Right cardiac atrium (tissue), 5 donors: ENCODE measurements at regions not wholly inside any gene's neighbourhood (a gene's known extent, or its start where the extent isn't known, plus 50 kb on each side); places are given as distances from the start of the nearest gene placed in this dataset.

Experiments
- ATAC-seq, 2 donors: fragments of 200-7000 bp; cut with Tn5 transposase; one replicate each; pipeline versions ENCODE4 v1.8.0 to v1.9.1; 2020; ENCODE audit warnings: moderate library complexity in 2 of 2, mild to moderate bottlenecking in 1 of 2
- DNase-seq, 3 donors: peaks; one replicate each; pipeline ENCODE4 v3.0.0-alpha.2; 2020
- H3K27ac ChIP-seq: one replicate; pipeline ENCODE4 v1.5.1; 2013; ENCODE audit warnings: mild to moderate bottlenecking, low read length, control low read depth, moderate library complexity
- H3K27me3 ChIP-seq: one replicate; pipeline ENCODE4 v1.6.1; 2013; ENCODE audit not compliant: control insufficient read depth, insufficient read depth
- H3K4me1 ChIP-seq: one replicate; pipeline ENCODE4 v1.6.1; 2013; ENCODE audit warnings: low read length; ENCODE audit not compliant: control insufficient read depth, insufficient read depth
- H3K4me3 ChIP-seq: one replicate; pipeline ENCODE4 v1.5.1; 2013; ENCODE audit warnings: low read length, control low read depth
- H3K9me3 ChIP-seq: one replicate; pipeline ENCODE4 v1.6.1; 2013; ENCODE audit warnings: low read length; ENCODE audit not compliant: control insufficient read depth
- WGBS: extraction: QIAGEN DNeasy Blood & Tissue Kit; methylation state at CpG from one replicate; pipeline ENCODE4 v1.1.7; 2013; 5-methylcytosine and 5-hydroxymethylcytosine counted together
- intact Hi-C, 4 donors: fragments of 100-400 bp; cut with DNase I; formaldehyde crosslinking; loops; one replicate each; pipeline versions ENCODE4 v1.11.0 to v1.14.0; 2022 to 2023
- donor health status: healthy with polysubstance abuse.
- donor health status: DM: no; HTN: yes; CAD: no.
- donor health status: DM: no; HTN: no; CAD: no.
- donor health status: DM: no; HTN: yes; CAD: no; lungs with severe emphysema.
- donor health status: DM: yes; HTN: yes; CAD: no.

- peak in 1 of 3 donors; percentile 37 for DNase-seq
- Histone ChIP-seq H3K27me3 (no peaks in the 10 kb centered on the region), H3K4me1 (peaks cover 5% of the 10 kb centered on the region), H3K9me3 (no peaks in the 10 kb centered on the region), H3K27ac (peak overlapping the region; percentile 71), H3K4me3 (no peak overlapping the region)
- 31% methylated on average over 6 of the region's 6 CpGs for WGBS
- ATAC-seq: peak; percentile 87 to 92
- intact Hi-C loops: no loop called here
Observed at GRCh38 chr1:168920456-168921094, 185.9 kb upstream of the ATP1B1 start.

GRCh38 chr1:168921629-168922028 lies 184.9 kb upstream of the ATP1B1 start:
- no peak for ATAC-seq
- H3K27me3 ChIP-seq: no peaks in the 10 kb centered on the region
- H3K4me1 ChIP-seq: peaks cover 5% of the 10 kb centered on the region
- 58% methylated on average over 3 of the region's 3 CpGs for WGBS
- H3K4me3 ChIP-seq: no peak overlapping the region
- DNase-seq: no peak
- H3K9me3 ChIP-seq: no peaks in the 10 kb centered on the region
- intact Hi-C loops: no loop called here
- no peak overlapping the region for H3K27ac ChIP-seq

DNA sequence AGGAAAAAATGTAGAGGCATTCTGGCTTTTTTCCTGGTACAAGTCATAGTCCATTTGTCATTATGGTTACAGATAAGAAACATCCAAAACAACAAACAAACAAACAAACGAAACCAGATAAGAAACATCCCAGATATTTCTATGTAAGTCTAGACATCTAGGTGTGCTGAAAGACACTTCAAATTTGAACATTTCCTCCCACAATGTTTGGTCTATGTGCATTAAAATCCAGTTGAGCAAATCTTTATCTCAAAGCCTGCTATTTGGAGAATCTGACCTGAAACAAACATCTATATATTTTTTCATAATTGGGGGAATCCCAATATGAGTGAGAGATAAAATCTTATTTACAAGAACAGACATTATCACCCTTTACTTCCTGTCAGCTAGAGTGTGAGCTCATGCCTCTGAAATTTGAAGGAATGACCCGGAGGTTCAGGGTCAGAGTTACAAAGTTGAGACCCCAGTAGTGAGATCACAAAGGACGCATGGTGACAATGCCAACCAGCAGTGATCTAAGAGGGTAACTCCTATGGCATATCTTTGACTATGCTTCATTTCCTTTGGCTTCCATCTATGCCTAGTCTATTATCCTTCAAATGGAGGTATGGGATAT lies 182.9 kb upstream of the ATP1B1 start:
- Histone ChIP-seq H3K27ac (no peak overlapping the region), H3K27me3 (no peaks in the 10 kb centered on the region)

GRCh38 chr1:168924976-168925375 lies 181.5 kb upstream of the ATP1B1 start:
- peaks cover 5% of the 10 kb centered on the region for H3K4me1 ChIP-seq
- intact Hi-C loops: no loop called here
- 93% methylated on average over 1 of the region's 1 CpG for WGBS
- no peaks in the 10 kb centered on the region for H3K27me3 ChIP-seq
- H3K4me3 ChIP-seq: no peak overlapping the region
- no peak for DNase-seq
- no peaks in the 10 kb centered on the region for H3K9me3 ChIP-seq
- no peak for ATAC-seq
- no peak overlapping the region for H3K27ac ChIP-seq

More for the DNA sequence above, 182.9 kb upstream of the ATP1B1 start:
- 55% methylated on average over 3 of the region's 3 CpGs for WGBS
- H3K4me3 ChIP-seq: no peak overlapping the region
- H3K4me1 ChIP-seq: peaks cover 5% of the 10 kb centered on the region
- no peak for DNase-seq
- no peaks in the 10 kb centered on the region for H3K9me3 ChIP-seq
- intact Hi-C loops: no loop called here
- ATAC-seq: no peak

GRCh38 chr1:168926236-168926635 lies 180.3 kb upstream of the ATP1B1 start:
- no peaks in the 10 kb centered on the region for H3K27me3 ChIP-seq
- H3K9me3 ChIP-seq: no peaks in the 10 kb centered on the region
- intact Hi-C loops: no loop called here
- no peak overlapping the region for H3K27ac ChIP-seq
- H3K4me1 ChIP-seq: peaks cover 5% of the 10 kb centered on the region
- DNase-seq: no peak
- no peak for ATAC-seq
- 92% methylated on average over 3 of the region's 3 CpGs for WGBS
- no peak overlapping the region for H3K4me3 ChIP-seq

DNA sequence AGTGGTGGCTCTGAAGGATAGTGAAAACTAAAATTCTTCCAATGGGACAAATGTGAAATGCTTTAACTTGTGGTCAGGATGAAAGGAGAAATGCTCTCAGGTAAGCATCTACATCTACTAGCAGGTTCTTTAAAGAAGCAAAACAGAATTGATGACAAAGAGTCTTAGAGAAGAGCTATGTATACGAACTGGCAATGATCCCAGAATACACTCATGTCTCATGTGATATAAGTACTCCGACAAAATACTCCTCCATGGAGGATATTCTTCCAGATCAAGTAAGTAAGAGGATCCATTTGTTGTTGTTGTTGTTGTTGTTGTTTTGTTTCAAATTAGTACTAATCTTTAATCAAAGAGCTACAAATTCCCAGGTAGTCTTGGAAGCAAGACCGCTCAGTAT lies 174.0 kb upstream of the ATP1B1 start:
- H3K4me1 ChIP-seq: no peaks in the 10 kb centered on the region
- H3K4me3 ChIP-seq: no peak overlapping the region
- no peaks in the 10 kb centered on the region for H3K9me3 ChIP-seq
- no peaks in the 10 kb centered on the region for H3K27me3 ChIP-seq
- WGBS: 85% methylated on average over 3 of the region's 3 CpGs
- DNase-seq (no peak), ATAC-seq (no peak)
- H3K27ac ChIP-seq: no peak overlapping the region
- intact Hi-C loops: no loop called here

DNA sequence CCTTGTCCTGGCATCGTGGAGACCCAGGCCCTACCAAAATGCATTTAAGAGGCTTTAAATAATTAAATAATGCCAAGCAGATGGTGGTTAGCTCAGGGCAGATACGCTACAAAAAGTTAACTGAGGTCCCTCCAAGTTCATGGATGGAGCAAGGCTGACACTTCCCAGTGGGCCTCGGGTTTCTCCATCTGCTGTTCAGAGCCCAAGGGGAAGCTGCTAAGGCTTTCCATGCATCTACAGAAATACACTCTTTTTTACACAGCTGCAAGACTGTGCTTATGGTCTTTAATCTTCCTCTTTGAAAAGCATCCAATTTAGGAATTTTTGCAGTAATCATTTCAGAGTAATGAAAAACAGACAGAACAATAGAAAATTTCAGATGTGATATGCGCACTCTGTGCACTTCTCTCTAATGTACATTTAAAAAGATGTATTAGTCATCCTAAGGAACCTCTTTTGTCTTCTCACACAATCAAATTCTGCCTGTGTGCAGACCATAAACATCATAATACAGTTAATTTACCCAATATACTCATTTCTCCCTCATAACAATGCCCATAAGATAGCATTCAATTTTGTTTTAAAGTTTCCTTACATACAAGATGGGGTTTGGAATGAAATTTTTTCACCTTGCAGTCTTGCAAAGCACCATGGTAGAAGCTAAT lies 173.2 kb upstream of the ATP1B1 start:
- ATAC-seq: no peak
- Histone ChIP-seq H3K27ac (no peak overlapping the region), H3K4me1 (no peaks in the 10 kb centered on the region), H3K4me3 (no peak overlapping the region), H3K27me3 (no peaks in the 10 kb centered on the region), H3K9me3 (no peaks in the 10 kb centered on the region)
- intact Hi-C loops: no loop called here
- WGBS: 85% methylated on average over 4 of the region's 4 CpGs
- DNase-seq: no peak

DNA sequence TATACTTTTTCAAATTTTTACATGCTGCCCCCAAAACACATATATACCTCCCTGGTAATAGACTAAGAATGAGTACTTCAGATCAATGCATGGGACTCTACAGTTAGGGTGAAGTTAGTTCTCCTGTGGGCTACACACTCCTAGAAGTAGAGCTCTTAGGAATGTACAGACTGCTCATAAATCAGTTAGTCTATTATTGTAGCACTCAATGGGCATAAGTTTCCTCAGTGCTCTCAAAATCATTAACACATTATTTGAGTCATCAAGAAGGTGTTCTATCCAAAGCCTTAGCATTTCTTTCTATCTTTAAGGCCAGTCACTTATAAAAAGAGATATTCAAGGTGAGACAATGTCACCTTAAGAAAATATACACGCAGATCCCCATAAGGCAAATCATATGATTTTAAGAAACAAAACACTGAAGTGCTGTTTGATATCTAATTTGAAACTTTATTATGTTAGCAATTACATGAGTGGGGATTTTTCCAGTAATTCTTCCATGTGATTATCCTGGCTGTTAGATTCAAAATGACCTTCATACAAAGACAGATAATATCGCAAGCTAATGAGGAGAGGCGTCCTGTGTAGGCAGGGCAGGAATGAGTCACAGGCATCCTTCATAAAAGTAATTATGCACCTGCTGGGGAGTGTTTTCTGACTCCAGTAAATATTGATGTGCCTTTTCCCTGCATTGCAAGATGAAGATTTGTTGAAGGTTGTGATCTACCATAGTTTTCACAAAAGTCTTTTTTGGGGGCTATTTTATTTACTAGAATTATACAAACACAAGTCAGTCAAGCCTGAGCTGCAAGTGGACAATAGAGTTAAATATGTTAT lies 167.2 kb upstream of the ATP1B1 start:
- DNase-seq (no peak), ATAC-seq (no peak)
- no peaks in the 10 kb centered on the region for H3K4me1 ChIP-seq
- intact Hi-C loops: no loop called here
- H3K27ac ChIP-seq: no peak overlapping the region
- no peak overlapping the region for H3K4me3 ChIP-seq
- no peaks in the 10 kb centered on the region for H3K9me3 ChIP-seq
- H3K27me3 ChIP-seq: no peaks in the 10 kb centered on the region
- WGBS: 50% methylated on average over 3 of the region's 3 CpGs

- Histone ChIP-seq H3K4me3 (no peak overlapping the region), H3K9me3 (no peaks in the 10 kb centered on the region), H3K27ac (no peak overlapping the region), H3K27me3 (no peaks in the 10 kb centered on the region), H3K4me1 (no peaks in the 10 kb centered on the region)
- intact Hi-C loops: no loop called here
- DNase-seq (no peak), ATAC-seq (no peak)
Observed at GRCh38 chr1:168939947-168940223, 166.6 kb upstream of the ATP1B1 start.

GRCh38 chr1:168941640-168942039 lies 164.8 kb upstream of the ATP1B1 start:
- no peak for ATAC-seq

GRCh38 chr1:168942165-168942564 lies 164.3 kb upstream of the ATP1B1 start:
- H3K27ac ChIP-seq: no peak overlapping the region
- ATAC-seq (no peak), DNase-seq (no peak)
- no peaks in the 10 kb centered on the region for H3K4me1 ChIP-seq
- intact Hi-C loops: no loop called here
- WGBS: 94% methylated on average over 2 of the region's 2 CpGs
- no peaks in the 10 kb centered on the region for H3K9me3 ChIP-seq
- H3K27me3 ChIP-seq: no peaks in the 10 kb centered on the region
- H3K4me3 ChIP-seq: no peak overlapping the region

More at GRCh38 chr1:168941640-168942039, 164.8 kb upstream of the ATP1B1 start:
- H3K27me3 ChIP-seq: no peaks in the 10 kb centered on the region
- no peak for DNase-seq
- no peak overlapping the region for H3K27ac ChIP-seq
- intact Hi-C loops: no loop called here
- H3K4me3 ChIP-seq: no peak overlapping the region
- no peaks in the 10 kb centered on the region for H3K4me1 ChIP-seq
- no peaks in the 10 kb centered on the region for H3K9me3 ChIP-seq
